NCI-H2227 (cell line): ENCODE measurements at regions not wholly inside any gene's neighbourhood (a gene's known extent, or its start where the extent isn't known, plus 50 kb on each side); places are given as distances from the start of the nearest gene placed in this dataset.

ENCODE experiments used
- DNase-seq: peaks from one replicate; lab custom pipeline; 2025; ENCODE audit not compliant: unreplicated experiment; lab: John Stamatoyannopoulos, UW

- no peak for DNase-seq
Measured at GRCh38 chr14:86852530-86852929, 1140.5 kb downstream of the GALC start.

GRCh38 chr14:86847140-86847539 lies 1145.8 kb downstream of the GALC start:
- DNase-seq, result no peak

- DNase-seq, result no peak
Measured at GRCh38 chr14:86838363-86838762, 1154.6 kb downstream of the GALC start.

GRCh38 chr14:86826661-86827060 lies 1166.3 kb downstream of the GALC start:
- no peak for DNase-seq

GRCh38 chr14:86824167-86824566 lies 1168.8 kb downstream of the GALC start:
- DNase-seq, result no peak

- no peak for DNase-seq
Measured at GRCh38 chr14:86823581-86823980, 1169.4 kb downstream of the GALC start.

GRCh38 chr14:86815341-86815740 lies 1177.6 kb downstream of the GALC start:
- no peak for DNase-seq

GRCh38 chr14:86802726-86803125 lies 1190.3 kb downstream of the GALC start:
- DNase-seq, result no peak

- DNase-seq, result no peak
Measured at GRCh38 chr14:86799244-86799647, 1193.7 kb downstream of the GALC start.

GRCh38 chr14:86798330-86798729 lies 1194.7 kb downstream of the GALC start:
- DNase-seq, result no peak

- DNase-seq, result no peak
Measured at GRCh38 chr14:86797075-86797351, 1196.0 kb downstream of the GALC start.

GRCh38 chr14:86796221-86797074 lies 1196.5 kb downstream of the GALC start:
- DNase-seq, result no peak

- DNase-seq, result no peak
Measured at GRCh38 chr14:86794689-86795088, 1198.3 kb downstream of the GALC start.

GRCh38 chr14:86790408-86791364 lies 1202.3 kb downstream of the GALC start:
- DNase-seq, result no peak

- no peak for DNase-seq
Measured at GRCh38 chr14:86788224-86788623, 1204.8 kb downstream of the GALC start.

GRCh38 chr14:86787717-86788116 lies 1205.3 kb downstream of the GALC start:
- DNase-seq, result no peak

GRCh38 chr14:86782092-86782580 lies 1210.8 kb downstream of the GALC start:
- no peak for DNase-seq

GRCh38 chr14:86780876-86781510 lies 1212.0 kb downstream of the GALC start:
- DNase-seq, result no peak

GRCh38 chr14:86780461-86780860 lies 1212.5 kb downstream of the GALC start:
- no peak for DNase-seq

GRCh38 chr14:86779416-86779815 lies 1213.6 kb downstream of the GALC start:
- no peak for DNase-seq

GRCh38 chr14:86777963-86778602 lies 1214.9 kb downstream of the GALC start:
- no peak for DNase-seq
